ENCODE measurements at regions not wholly inside any gene's neighbourhood (a gene's known extent, or its start where the extent isn't known, plus 50 kb on each side); places are given as distances from the start of the nearest gene placed in this dataset.
A peak's percentile ranks its signal among the peaks of the same experiment; 100 is the strongest.

DNA sequence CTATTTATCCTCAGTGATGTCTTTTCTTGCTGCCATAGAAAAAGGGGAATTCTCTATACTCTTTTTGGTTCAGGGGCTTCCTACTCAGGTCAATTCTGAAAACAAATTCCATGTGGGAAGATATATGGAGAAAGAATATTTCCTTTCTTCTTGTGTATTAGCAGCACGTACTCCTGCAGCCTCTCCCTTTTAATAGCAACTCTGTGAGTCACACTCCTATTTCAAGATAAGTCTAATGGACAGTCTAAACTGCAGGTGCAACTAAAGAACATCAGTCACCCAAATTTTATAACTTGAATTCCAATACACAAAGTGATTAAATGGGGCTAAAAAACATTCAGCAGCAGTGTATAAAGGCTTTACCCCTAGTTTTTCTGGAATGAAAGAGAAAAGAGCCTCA lies 942.2 kb downstream of the CNTNAP5 start:
- TF ChIP-seq, protein P1, sequence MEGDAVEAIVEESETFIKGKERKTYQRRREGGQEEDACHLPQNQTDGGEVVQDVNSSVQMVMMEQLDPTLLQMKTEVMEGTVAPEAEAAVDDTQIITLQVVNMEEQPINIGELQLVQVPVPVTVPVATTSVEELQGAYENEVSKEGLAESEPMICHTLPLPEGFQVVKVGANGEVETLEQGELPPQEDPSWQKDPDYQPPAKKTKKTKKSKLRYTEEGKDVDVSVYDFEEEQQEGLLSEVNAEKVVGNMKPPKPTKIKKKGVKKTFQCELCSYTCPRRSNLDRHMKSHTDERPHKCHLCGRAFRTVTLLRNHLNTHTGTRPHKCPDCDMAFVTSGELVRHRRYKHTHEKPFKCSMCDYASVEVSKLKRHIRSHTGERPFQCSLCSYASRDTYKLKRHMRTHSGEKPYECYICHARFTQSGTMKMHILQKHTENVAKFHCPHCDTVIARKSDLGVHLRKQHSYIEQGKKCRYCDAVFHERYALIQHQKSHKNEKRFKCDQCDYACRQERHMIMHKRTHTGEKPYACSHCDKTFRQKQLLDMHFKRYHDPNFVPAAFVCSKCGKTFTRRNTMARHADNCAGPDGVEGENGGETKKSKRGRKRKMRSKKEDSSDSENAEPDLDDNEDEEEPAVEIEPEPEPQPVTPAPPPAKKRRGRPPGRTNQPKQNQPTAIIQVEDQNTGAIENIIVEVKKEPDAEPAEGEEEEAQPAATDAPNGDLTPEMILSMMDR (IDR thresholded peaks at IDR 0.05): no peak
- no peaks in the 10 kb centered on the region for H3K36me3 ChIP-seq (ENCODE audit: low read depth)
- intact Hi-C loops (cut with DNase I, micrococcal nuclease): no loop called here
- ATAC-seq (no peak), DNase-seq (no peak)
- H3K4me1 ChIP-seq (ENCODE audit: low read depth): no peaks in the 10 kb centered on the region
- no peaks in the 10 kb centered on the region for H3K9me3 ChIP-seq
- no peak overlapping the region for H3K4me3 ChIP-seq

DNA sequence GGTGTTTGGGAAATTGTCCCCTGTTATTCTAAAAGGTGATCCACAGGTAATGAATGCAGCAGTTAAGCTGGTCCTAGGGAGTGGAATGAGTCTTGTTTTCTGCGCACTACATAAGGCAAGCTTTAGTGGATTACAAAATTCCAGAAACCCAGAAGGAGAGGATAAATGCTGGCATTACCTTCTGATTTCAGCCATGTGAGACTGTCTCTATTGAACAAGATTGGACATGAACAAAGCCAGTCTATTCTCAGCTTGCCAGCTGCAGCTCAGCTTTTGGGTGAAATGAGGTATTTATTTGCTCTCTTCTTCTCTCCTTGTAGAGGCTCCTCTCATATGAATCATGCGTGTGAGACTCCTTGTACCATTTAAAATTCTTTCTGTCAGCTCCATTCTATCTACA lies 944.9 kb downstream of the CNTNAP5 start:
- intact Hi-C loops (cut with DNase I, micrococcal nuclease): no loop called here
- TF ChIP-seq, protein P1 (IDR thresholded peaks at IDR 0.05): no peak
- DNase-seq (no peak), ATAC-seq (no peak)
- H3K9me3 ChIP-seq: no peaks in the 10 kb centered on the region
- H3K4me1 ChIP-seq (ENCODE audit: low read depth): no peaks in the 10 kb centered on the region
- no peaks in the 10 kb centered on the region for H3K36me3 ChIP-seq (ENCODE audit: low read depth)
- no peak overlapping the region for H3K4me3 ChIP-seq

DNA sequence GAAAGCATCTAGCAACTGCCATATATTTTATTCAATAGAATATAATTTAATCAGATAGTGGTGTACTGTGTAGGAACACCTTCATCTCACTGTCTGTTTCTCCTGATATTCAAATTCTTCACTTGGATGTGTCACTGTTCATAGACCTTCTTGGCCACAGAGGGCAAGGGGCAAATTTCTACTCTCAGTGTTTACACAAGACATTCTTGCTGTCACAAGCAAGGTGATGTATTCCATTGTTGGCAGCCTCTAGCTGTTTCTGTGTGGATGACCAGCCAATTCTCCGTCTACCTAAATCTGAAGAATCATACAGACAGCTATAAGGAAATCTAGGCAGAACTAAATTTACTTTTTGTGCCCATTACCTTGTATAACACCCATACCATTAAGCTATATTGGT lies 948.3 kb downstream of the CNTNAP5 start:
- Histone ChIP-seq H3K36me3 (ENCODE audit: low read depth) (no peaks in the 10 kb centered on the region), H3K4me3 (no peak overlapping the region), H3K9me3 (no peaks in the 10 kb centered on the region), H3K4me1 (ENCODE audit: low read depth) (no peaks in the 10 kb centered on the region)
- ATAC-seq: no peak
- intact Hi-C loops (cut with DNase I, micrococcal nuclease): no loop called here
- no peak for DNase-seq
- TF ChIP-seq, protein P1 (IDR thresholded peaks at IDR 0.05): no peak

DNA sequence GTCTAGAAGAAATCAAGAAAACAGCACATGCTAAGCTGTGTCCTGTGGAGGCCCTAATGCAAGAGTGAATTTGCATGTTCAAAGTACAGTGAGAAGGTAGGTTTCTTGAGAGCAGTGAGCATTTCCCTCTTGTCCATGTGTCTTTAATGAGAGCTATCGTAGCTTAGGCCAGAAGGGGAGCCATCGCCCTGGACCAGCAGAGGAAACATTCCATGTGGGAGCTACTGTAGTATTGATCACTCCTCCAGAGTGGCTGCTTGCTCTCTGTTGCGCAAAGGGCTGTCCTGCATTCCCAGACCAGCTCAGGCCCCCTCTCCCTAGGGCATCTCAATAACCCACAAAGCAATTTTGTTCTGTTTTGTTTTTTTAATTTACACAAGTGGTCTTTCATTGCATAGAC lies 950.1 kb downstream of the CNTNAP5 start:
- H3K9me3 ChIP-seq: no peaks in the 10 kb centered on the region
- no peak overlapping the region for H3K4me3 ChIP-seq
- TF ChIP-seq, protein P1 (IDR thresholded peaks at IDR 0.05): no peak
- no peak for DNase-seq
- no peaks in the 10 kb centered on the region for H3K36me3 ChIP-seq (ENCODE audit: low read depth)
- intact Hi-C loops (cut with DNase I, micrococcal nuclease): no loop called here
- no peak for ATAC-seq
- no peaks in the 10 kb centered on the region for H3K4me1 ChIP-seq (ENCODE audit: low read depth)

DNA sequence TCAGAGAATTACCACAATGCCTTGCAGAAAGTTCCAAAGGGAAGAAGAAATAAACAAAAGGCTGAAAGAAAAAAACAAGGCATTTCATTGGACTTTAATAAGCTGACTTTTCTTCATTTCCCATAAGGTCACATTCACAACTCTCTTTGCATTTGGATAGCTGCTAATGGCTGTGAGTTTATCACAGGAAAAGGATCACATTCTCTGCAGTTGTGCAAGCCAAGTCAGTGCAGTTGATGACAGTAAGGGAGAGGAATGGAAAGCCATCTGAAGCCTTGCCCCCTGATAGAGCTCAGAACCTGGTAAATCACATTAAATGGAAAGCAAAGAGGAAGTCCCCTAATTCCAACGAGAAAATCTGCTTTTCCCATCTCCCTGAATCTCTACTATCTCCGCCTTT lies 950.6 kb downstream of the CNTNAP5 start:
- no peaks in the 10 kb centered on the region for H3K4me1 ChIP-seq (ENCODE audit: low read depth)
- TF ChIP-seq, protein P1 (IDR thresholded peaks at IDR 0.05): no peak
- intact Hi-C loops (cut with DNase I, micrococcal nuclease): no loop called here

DNA sequence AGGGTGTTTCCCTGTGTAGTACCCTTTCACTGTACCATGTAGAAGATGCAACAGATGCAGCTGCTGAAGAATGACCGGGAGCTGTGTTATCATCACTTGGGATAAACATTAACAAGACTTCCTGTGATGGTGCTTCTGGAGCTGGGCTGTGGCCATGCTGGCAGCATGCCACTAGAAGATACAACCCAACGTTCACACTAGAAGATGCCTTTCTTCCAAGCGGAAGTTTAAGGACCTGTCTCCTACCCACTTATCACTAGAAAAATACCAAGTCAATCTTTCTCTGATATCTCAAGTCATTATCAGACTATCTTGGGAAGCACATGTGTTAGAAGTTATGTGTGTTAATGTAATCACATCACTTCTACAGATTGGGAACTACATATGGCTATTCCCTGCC lies 953.5 kb downstream of the CNTNAP5 start:
- TF ChIP-seq, protein P1 (IDR thresholded peaks at IDR 0.05): no peak
- ATAC-seq (no peak), DNase-seq (peak in 1 of 3 donors; percentile 3)
- intact Hi-C loops (cut with DNase I, micrococcal nuclease): no loop called here
- Histone ChIP-seq H3K36me3 (ENCODE audit: low read depth) (no peaks in the 10 kb centered on the region), H3K4me3 (no peak overlapping the region), H3K4me1 (ENCODE audit: low read depth) (no peaks in the 10 kb centered on the region), H3K9me3 (no peaks in the 10 kb centered on the region)

More for the DNA sequence above, 950.6 kb downstream of the CNTNAP5 start:
- Histone ChIP-seq H3K4me3 (no peak overlapping the region), H3K36me3 (ENCODE audit: low read depth) (no peaks in the 10 kb centered on the region), H3K9me3 (no peaks in the 10 kb centered on the region)
- DNase-seq (no peak), ATAC-seq (no peak)

Data from mucosa of descending colon (tissue), 3 donors.